Uterus (tissue), 3 donors: ENCODE measurements at regions not wholly inside any gene's neighbourhood (a gene's known extent, or its start where the extent isn't known, plus 50 kb on each side); places are given as distances from the start of the nearest gene placed in this dataset.
A peak's percentile ranks its signal among the peaks of the same experiment; 100 is the strongest.

Source experiments
- DNase-seq, 2 donors: peaks; one replicate each; pipeline ENCODE4 v3.0.0-alpha.2; 2019 to 2020
- H3K27ac ChIP-seq, 2 donors: fragments of 200-600 bp; sonication (generic); 1 replicate in 1 of 2; 2 replicates in 1 of 2; pipeline ENCODE4 v1.5.1; 2016 to 2018
- H3K27me3 ChIP-seq, 2 donors: fragments of 200-600 bp; sonication (generic); one replicate each; pipeline ENCODE4 v1.5.1; 2018 to 2019; ENCODE audit warnings: control low read depth in 1 of 2
- H3K36me3 ChIP-seq, 2 donors: fragments of 200-600 bp; sonication (generic); one replicate each; pipeline ENCODE4 v1.5.1; 2019; ENCODE audit warnings: control low read depth in 1 of 2
- H3K4me1 ChIP-seq, 2 donors: fragments of 200-600 bp; sonication (generic); one replicate each; pipeline ENCODE4 v1.5.1; 2018 to 2019; ENCODE audit warnings: control low read depth in 1 of 2
- H3K4me3 ChIP-seq, 2 donors: fragments of 200-600 bp; sonication (generic); 1 replicate in 1 of 2; 2 replicates in 1 of 2; pipeline ENCODE4 v1.5.1; 2018 to 2019; ENCODE audit warnings: mild to moderate bottlenecking in 1 of 2
- H3K9me3 ChIP-seq, 2 donors: fragments of 200-600 bp; sonication (generic); one replicate each; pipeline ENCODE4 v1.5.1; 2019; ENCODE audit warnings: control low read depth in 1 of 2
- CTCF ChIP-seq, 4 experiments: fragments of 200-600 bp in 2 of 4; fragments of 450-650 bp in 2 of 4; sonication (generic) in 2 of 4; IDR thresholded peaks; one replicate each; pipeline ENCODE4 v1.5.1; 2016 to 2019; ENCODE audit warnings: antibody characterized with exemption in 4 of 4, mild to moderate bottlenecking in 2 of 4, moderate library complexity in 1 of 4
- POLR2A ChIP-seq, 2 donors: fragments of 450-650 bp; IDR thresholded peaks; one replicate each; pipeline ENCODE4 v1.6.1; 2016; ENCODE audit warnings: antibody characterized with exemption in 2 of 2, mild to moderate bottlenecking in 1 of 2, moderate library complexity in 1 of 2
- intact Hi-C: fragments of 100-400 bp; cut with DNase I; formaldehyde crosslinking; loops from one replicate; pipeline ENCODE4 v1.15.1; 2023; ENCODE audit warnings: low total_unique reads
- donor health status: DM: yes; HTN: yes; CAD: no.

- TF ChIP-seq POLR2A (IDR thresholded peaks at IDR 0.05) (no peak), CTCF (IDR thresholded peaks at IDR 0.05) (peak; percentile 51 to 72 (median 58))
- peaks cover 0 to 4% of the 10 kb centered on the region in 2 donors for H3K27me3 ChIP-seq
- no peaks in the 10 kb centered on the region for H3K9me3 ChIP-seq
- H3K4me1 ChIP-seq: no peaks in the 10 kb centered on the region
- intact Hi-C loops: no loop called here
- no peak overlapping the region for H3K4me3 ChIP-seq
- no peak overlapping the region for H3K27ac ChIP-seq
- H3K36me3 ChIP-seq: no peaks in the 10 kb centered on the region
- no peak for DNase-seq
These were observed 343.6 kb upstream of the SYT4 start for GRCh38 chr18:43620936-43621335.

- intact Hi-C loops: no loop called here
- DNase-seq: no peak
- no peak overlapping the region for H3K4me3 ChIP-seq
- H3K36me3 ChIP-seq: no peaks in the 10 kb centered on the region
- H3K27me3 ChIP-seq: peaks cover 0 to 4% of the 10 kb centered on the region in 2 donors
- H3K4me1 ChIP-seq: no peaks in the 10 kb centered on the region
- TF ChIP-seq CTCF (IDR thresholded peaks at IDR 0.05) (no peak), POLR2A (IDR thresholded peaks at IDR 0.05) (no peak)
- no peak overlapping the region for H3K27ac ChIP-seq
- no peaks in the 10 kb centered on the region for H3K9me3 ChIP-seq
These were observed 344.7 kb upstream of the SYT4 start for GRCh38 chr18:43622024-43622423.

- Histone ChIP-seq H3K4me3 (no peak overlapping the region), H3K27ac (no peak overlapping the region), H3K9me3 (no peaks in the 10 kb centered on the region), H3K27me3 (no peaks in the 10 kb centered on the region), H3K4me1 (no peaks in the 10 kb centered on the region), H3K36me3 (no peaks in the 10 kb centered on the region)
- DNase-seq: no peak
- no peak for TF ChIP-seq POLR2A (IDR thresholded peaks at IDR 0.05)
- intact Hi-C loops: no loop called here
These were observed 348.3 kb upstream of the SYT4 start for GRCh38 chr18:43625582-43625981.

- intact Hi-C loops: no loop called here
- TF ChIP-seq CTCF (IDR thresholded peaks at IDR 0.05): no peak
- no peak for TF ChIP-seq POLR2A (IDR thresholded peaks at IDR 0.05)
- no peak overlapping the region for H3K4me3 ChIP-seq
- H3K27me3 ChIP-seq: no peaks in the 10 kb centered on the region
- H3K36me3 ChIP-seq: no peaks in the 10 kb centered on the region
- no peaks in the 10 kb centered on the region for H3K9me3 ChIP-seq
- no peak for DNase-seq
- H3K27ac ChIP-seq: no peak overlapping the region
- no peaks in the 10 kb centered on the region for H3K4me1 ChIP-seq
These were observed 350.7 kb upstream of the SYT4 start for GRCh38 chr18:43627848-43628530.

- no peak for DNase-seq
- Histone ChIP-seq H3K36me3 (no peaks in the 10 kb centered on the region), H3K4me1 (no peaks in the 10 kb centered on the region), H3K4me3 (no peak overlapping the region), H3K27me3 (no peaks in the 10 kb centered on the region), H3K9me3 (no peaks in the 10 kb centered on the region), H3K27ac (no peak overlapping the region)
- intact Hi-C loops: no loop called here
- TF ChIP-seq POLR2A (IDR thresholded peaks at IDR 0.05): no peak
These were observed 357.7 kb upstream of the SYT4 start for GRCh38 chr18:43634994-43635393.

GRCh38 chr18:43635397-43635796 lies 358.1 kb upstream of the SYT4 start:
- TF ChIP-seq CTCF (IDR thresholded peaks at IDR 0.05) (no peak), POLR2A (IDR thresholded peaks at IDR 0.05) (no peak)
- intact Hi-C loops: no loop called here
- Histone ChIP-seq H3K27me3 (no peaks in the 10 kb centered on the region), H3K27ac (no peak overlapping the region), H3K4me3 (no peak overlapping the region), H3K36me3 (no peaks in the 10 kb centered on the region), H3K4me1 (no peaks in the 10 kb centered on the region), H3K9me3 (no peaks in the 10 kb centered on the region)
- DNase-seq: no peak
